H9 (cell line): ENCODE measurements at regions not wholly inside any gene's neighbourhood (a gene's known extent, or its start where the extent isn't known, plus 50 kb on each side); places are given as distances from the start of the nearest gene placed in this dataset.

Source experiments
- DNase-seq: peaks from one replicate; pipeline ENCODE4 v3.0.0-alpha.2; 2017
- H2AFZ ChIP-seq: one replicate; pipeline ENCODE4 v1.6.1; 2013; ENCODE audit warnings: mild to moderate bottlenecking, low read length, control low read depth, moderate library complexity
- H2AK5ac ChIP-seq: 2 replicates; pipeline ENCODE4 v1.6.1; 2013; ENCODE audit warnings: low read length, control low read depth, mixed read lengths; ENCODE audit not compliant: insufficient read length
- H2BK120ac ChIP-seq: one replicate; pipeline ENCODE4 v1.6.1; 2013; ENCODE audit warnings: low read depth, mild to moderate bottlenecking, low read length, control low read depth, inconsistent platforms; ENCODE audit not compliant: poor library complexity, severe bottlenecking
- H2BK12ac ChIP-seq: 2 replicates; pipeline ENCODE4 v1.6.1; 2013; ENCODE audit warnings: low read length, control low read depth, mixed read lengths, low read depth; ENCODE audit not compliant: insufficient read length
- H2BK15ac ChIP-seq: 2 replicates; pipeline ENCODE4 v1.6.1; 2013; ENCODE audit warnings: low read depth, low read length, control low read depth
- H2BK20ac ChIP-seq: one replicate; pipeline ENCODE4 v1.6.1; 2013; ENCODE audit warnings: low read depth, mild to moderate bottlenecking, low read length, control low read depth, inconsistent platforms; ENCODE audit not compliant: poor library complexity, severe bottlenecking
- H2BK5ac ChIP-seq: 2 replicates; pipeline ENCODE4 v1.6.1; 2013; ENCODE audit warnings: low read length, control low read depth, mixed read lengths; ENCODE audit not compliant: insufficient read length
- H3K14ac ChIP-seq: 2 replicates; pipeline ENCODE4 v1.6.1; 2013; ENCODE audit warnings: low read length, control low read depth; ENCODE audit not compliant: insufficient read depth
- H3K18ac ChIP-seq: 2 replicates; pipeline ENCODE4 v1.6.1; 2013; ENCODE audit warnings: low read depth, mild to moderate bottlenecking, mixed read lengths, low read length, control low read depth; ENCODE audit not compliant: insufficient read length
- H3K23ac ChIP-seq: 2 replicates; pipeline ENCODE4 v1.6.1; 2013; ENCODE audit warnings: low read length, control low read depth, mixed read lengths, low read depth; ENCODE audit not compliant: insufficient read length
- H3K23me2 ChIP-seq: 2 replicates; pipeline ENCODE4 v1.6.1; 2013; ENCODE audit warnings: low read depth, mild to moderate bottlenecking, mixed read lengths, low read length, control low read depth; ENCODE audit not compliant: insufficient read length, poor library complexity, severe bottlenecking
- H3K27ac ChIP-seq: 2 replicates; pipeline ENCODE4 v1.5.1; 2013; ENCODE audit warnings: low read length, control low read depth, mixed read lengths, low read depth; ENCODE audit not compliant: insufficient read length
- H3K27me3 ChIP-seq: 2 replicates; pipeline ENCODE4 v1.6.1; 2013; ENCODE audit warnings: low read length, control low read depth, inconsistent platforms; ENCODE audit not compliant: insufficient read depth
- H3K4ac ChIP-seq: 2 replicates; pipeline ENCODE4 v1.6.1; 2013; ENCODE audit warnings: low read depth, mild to moderate bottlenecking, control low read depth, inconsistent platforms, low read length, moderate library complexity
- H3K4me1 ChIP-seq: 2 replicates; pipeline ENCODE4 v1.6.1; 2013; ENCODE audit warnings: low read length, control low read depth, inconsistent platforms; ENCODE audit not compliant: insufficient read depth
- H3K4me2 ChIP-seq: 2 replicates; pipeline ENCODE4 v1.6.1; 2013; ENCODE audit warnings: low read length, control low read depth, mixed read lengths; ENCODE audit not compliant: insufficient read length, insufficient read depth
- H3K56ac ChIP-seq: 2 replicates; pipeline ENCODE4 v1.6.1; 2013; ENCODE audit warnings: low read depth, mild to moderate bottlenecking, mixed read lengths, low read length, control low read depth; ENCODE audit not compliant: insufficient read length
- H3K79me1 ChIP-seq: 2 replicates; pipeline ENCODE4 v1.6.1; 2013; ENCODE audit warnings: low read depth, mild to moderate bottlenecking, moderate library complexity, low read length, control low read depth, inconsistent platforms; ENCODE audit not compliant: insufficient read depth, poor library complexity, severe bottlenecking
- H3K79me2 ChIP-seq: 2 replicates; pipeline ENCODE4 v1.6.1; 2013; ENCODE audit warnings: low read length, control low read depth, inconsistent platforms; ENCODE audit not compliant: insufficient read depth
- H3K9ac ChIP-seq: 2 replicates; pipeline ENCODE4 v1.6.1; 2013; ENCODE audit warnings: low read length, control low read depth, mixed read lengths; ENCODE audit not compliant: insufficient read length; ENCODE audit errors: extremely low read depth
- H3K9me3 ChIP-seq: one replicate; pipeline ENCODE4 v1.6.1; 2013; ENCODE audit warnings: low read depth, low read length, inconsistent platforms; ENCODE audit not compliant: control insufficient read depth
- H3T11ph ChIP-seq: one replicate; pipeline ENCODE4 v1.6.1; 2013; ENCODE audit warnings: mild to moderate bottlenecking, low read length, control low read depth, inconsistent platforms
- H4K20me1 ChIP-seq: one replicate; pipeline ENCODE4 v1.6.1; 2013; ENCODE audit not compliant: control insufficient read depth, insufficient read length, insufficient read depth
- H4K5ac ChIP-seq: 2 replicates; pipeline ENCODE4 v1.6.1; 2013; ENCODE audit warnings: low read depth, mild to moderate bottlenecking, mixed read lengths, low read length, control low read depth; ENCODE audit not compliant: insufficient read length
- H4K8ac ChIP-seq: replicated peaks from 2 replicates; pipeline ENCODE4 v1.6.1; 2013; ENCODE audit warnings: low read length, control low read depth, mixed read lengths, low read depth; ENCODE audit not compliant: insufficient read length
- H4K91ac ChIP-seq: 2 replicates; pipeline ENCODE4 v1.6.1; 2013; ENCODE audit warnings: low read depth, mild to moderate bottlenecking, moderate library complexity, mixed read lengths, low read length, control low read depth; ENCODE audit not compliant: insufficient read length
- H3K27ac Mint-ChIP-seq, 3 experiments: 2 replicates in 2 of 3; 3 replicates in 1 of 3; pipeline ENCODE4 v1.8.0; 2020 to 2021; ENCODE audit warnings: mixed read lengths in 3 of 3, mild to moderate bottlenecking in 1 of 3, moderate library complexity in 1 of 3
- H3K27me3 Mint-ChIP-seq: 2 replicates; pipeline ENCODE4 v1.8.0; 2021; ENCODE audit warnings: low read depth, mild to moderate bottlenecking, moderate library complexity, mixed read lengths
- H3K36me3 Mint-ChIP-seq, 3 experiments: 2 replicates in 2 of 3; 3 replicates in 1 of 3; pipeline ENCODE4 v1.8.0; 2020 to 2021; ENCODE audit warnings: low read depth in 3 of 3, mixed read lengths in 3 of 3; ENCODE audit not compliant: insufficient read depth in 1 of 3
- H3K4me1 Mint-ChIP-seq, 2 experiments: 2 replicates each; pipeline ENCODE4 v1.8.0; 2020; ENCODE audit warnings: mixed read lengths in 2 of 2
- H3K4me3 Mint-ChIP-seq, 2 experiments: 2 replicates in 1 of 2; 3 replicates in 1 of 2; pipeline ENCODE4 v1.8.0; 2020 to 2021; ENCODE audit warnings: mild to moderate bottlenecking in 2 of 2, mixed read lengths in 2 of 2, moderate library complexity in 1 of 2
- H3K9me3 Mint-ChIP-seq, 2 experiments: 2 replicates in 1 of 2; 3 replicates in 1 of 2; pipeline ENCODE4 v1.8.0; 2020; ENCODE audit warnings: mild to moderate bottlenecking in 2 of 2, mixed read lengths in 2 of 2, moderate library complexity in 1 of 2
- WGBS: extraction: QIAGEN DNeasy Blood & Tissue Kit; methylation state at CpG from one replicate; pipeline ENCODE4 v1.1.7; 2013; ENCODE audit warnings: missing lambda C conversion rate, low lambda C conversion rate, mixed read lengths; ENCODE audit not compliant: insufficient read length; ENCODE audit errors: extremely low coverage; 5-methylcytosine and 5-hydroxymethylcytosine counted together
- TF ChIP-seq, protein P1 (sequence below): fragments of 200-600 bp; sonication (generic); conservative IDR thresholded peaks from 3 replicates; pipeline ENCODE4 v1.8.0; 2021; ENCODE audit warnings: antibody characterized with exemption, mild to moderate bottlenecking

DNA sequence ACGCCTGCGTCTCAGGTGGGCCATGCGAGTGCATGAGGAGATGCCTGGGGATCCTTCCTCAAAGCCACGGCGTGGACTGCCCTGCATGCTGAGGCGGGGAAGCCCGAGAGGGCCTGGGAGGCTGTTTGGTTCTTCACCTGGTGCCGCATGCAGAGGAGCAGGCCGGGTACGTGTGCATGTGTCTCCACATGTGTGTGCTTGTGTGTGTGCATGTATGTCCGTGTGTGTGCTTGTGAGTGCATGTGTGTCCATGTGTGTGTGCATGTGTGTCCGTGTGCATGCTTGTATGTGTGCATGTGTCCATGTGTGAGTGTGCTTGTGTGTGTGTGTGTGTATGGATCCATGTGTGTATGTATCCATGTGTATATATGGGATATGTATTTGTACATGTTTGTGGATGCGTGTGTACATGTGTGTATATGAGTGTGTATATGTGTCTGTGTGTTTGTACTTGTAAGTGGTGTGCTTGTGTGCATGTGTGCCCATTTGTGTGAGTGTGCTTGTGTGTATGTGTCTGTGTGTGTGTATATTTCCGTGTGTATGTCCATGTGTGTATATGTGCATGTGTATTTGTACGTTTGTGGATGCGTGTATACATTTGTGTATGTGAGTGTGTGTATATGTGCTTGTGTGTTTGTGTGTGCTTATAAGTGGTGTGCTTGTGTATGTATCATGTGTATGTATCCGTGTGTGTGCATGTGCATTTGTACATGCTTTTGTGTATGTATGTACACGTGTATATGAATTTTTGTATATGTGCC lies 79.0 kb downstream of the PTGR3 start:
- Histone ChIP-seq H3K4me2 (no peak overlapping the region), H2AK5ac (no peak overlapping the region), H3K79me1 (no peaks in the 10 kb centered on the region), H4K8ac (no peak overlapping the region), H3K23ac (no peak overlapping the region), H3K4me1 (no peaks in the 10 kb centered on the region), H2AFZ (no peak overlapping the region), H4K20me1 (no peaks in the 10 kb centered on the region), H3K9ac (no peak overlapping the region), H3T11ph (no peak overlapping the region), H2BK5ac (no peak overlapping the region), H4K5ac (no peak overlapping the region), H4K91ac (no peak overlapping the region), H3K14ac (no peak overlapping the region), H3K18ac (no peak overlapping the region), H3K27ac (no peak overlapping the region), H2BK15ac (no peak overlapping the region), H3K9me3 (no peaks in the 10 kb centered on the region), H3K4ac (no peak overlapping the region), H3K79me2 (no peaks in the 10 kb centered on the region), H2BK20ac (no peak overlapping the region), H3K23me2 (no peaks in the 10 kb centered on the region), H3K27me3 (no peaks in the 10 kb centered on the region; the same call in 1 of the 2 replicates), H2BK120ac (no peak overlapping the region), H2BK12ac (no peak overlapping the region), H3K56ac (no peak overlapping the region)
- Mint-ChIP-seq H3K36me3 (peaks cover 0 to 1% (median 0%) of the 10 kb centered on the region in 3 experiments; a peak in 1 of 7 replicates), H3K27me3 (peaks cover 5% of the 10 kb centered on the region; the same call in 1 of the 2 replicates), H3K4me3 (no peak overlapping the region; a peak in 1 of 5 replicates), H3K4me1 (no peaks in the 10 kb centered on the region), H3K9me3 (peaks cover 0 to 8% of the 10 kb centered on the region in 2 experiments; a peak in 4 of 5 replicates), H3K27ac (no peak overlapping the region; a peak in 2 of 7 replicates)
- DNase-seq: no peak
- WGBS: no CpG with 5 or more reads among the region's 18 CpGs
- TF ChIP-seq, protein P1, sequence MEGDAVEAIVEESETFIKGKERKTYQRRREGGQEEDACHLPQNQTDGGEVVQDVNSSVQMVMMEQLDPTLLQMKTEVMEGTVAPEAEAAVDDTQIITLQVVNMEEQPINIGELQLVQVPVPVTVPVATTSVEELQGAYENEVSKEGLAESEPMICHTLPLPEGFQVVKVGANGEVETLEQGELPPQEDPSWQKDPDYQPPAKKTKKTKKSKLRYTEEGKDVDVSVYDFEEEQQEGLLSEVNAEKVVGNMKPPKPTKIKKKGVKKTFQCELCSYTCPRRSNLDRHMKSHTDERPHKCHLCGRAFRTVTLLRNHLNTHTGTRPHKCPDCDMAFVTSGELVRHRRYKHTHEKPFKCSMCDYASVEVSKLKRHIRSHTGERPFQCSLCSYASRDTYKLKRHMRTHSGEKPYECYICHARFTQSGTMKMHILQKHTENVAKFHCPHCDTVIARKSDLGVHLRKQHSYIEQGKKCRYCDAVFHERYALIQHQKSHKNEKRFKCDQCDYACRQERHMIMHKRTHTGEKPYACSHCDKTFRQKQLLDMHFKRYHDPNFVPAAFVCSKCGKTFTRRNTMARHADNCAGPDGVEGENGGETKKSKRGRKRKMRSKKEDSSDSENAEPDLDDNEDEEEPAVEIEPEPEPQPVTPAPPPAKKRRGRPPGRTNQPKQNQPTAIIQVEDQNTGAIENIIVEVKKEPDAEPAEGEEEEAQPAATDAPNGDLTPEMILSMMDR: no peak
